Mesenchymal stem cell (in vitro differentiated cells and primary cell): ENCODE measurements at regions not wholly inside any gene's neighbourhood (a gene's known extent, or its start where the extent isn't known, plus 50 kb on each side); places are given as distances from the start of the nearest gene placed in this dataset.
A peak's percentile ranks its signal among the peaks of the same experiment; 100 is the strongest.

Experiments
- DNase-seq: peaks from one replicate; pipeline ENCODE4 v3.0.0-alpha.2; 2013
- H2AFZ ChIP-seq: one replicate; pipeline ENCODE4 v1.6.1; 2013; ENCODE audit warnings: low read depth, mild to moderate bottlenecking, control low read depth, inconsistent platforms, low read length, moderate library complexity
- H2AK5ac ChIP-seq: 2 replicates; pipeline ENCODE4 v1.6.1; 2013; ENCODE audit warnings: low read length, moderate library complexity, mild to moderate bottlenecking, inconsistent platforms; ENCODE audit not compliant: severe bottlenecking
- H2BK120ac ChIP-seq: one replicate; pipeline ENCODE4 v1.6.1; 2013; ENCODE audit warnings: low read depth, mild to moderate bottlenecking, inconsistent platforms, low read length, moderate library complexity
- H2BK12ac ChIP-seq, 2 experiments: one replicate each; pipeline ENCODE4 v1.6.1; 2013; ENCODE audit warnings: inconsistent platforms in 2 of 2, low read length in 2 of 2, mild to moderate bottlenecking in 2 of 2, moderate library complexity in 2 of 2, control low read depth in 1 of 2
- H2BK15ac ChIP-seq: one replicate; pipeline ENCODE4 v1.6.1; 2013; ENCODE audit warnings: mild to moderate bottlenecking, low read depth, inconsistent platforms; ENCODE audit not compliant: poor library complexity, severe bottlenecking
- H2BK5ac ChIP-seq: 2 replicates; pipeline ENCODE4 v1.6.1; 2013; ENCODE audit warnings: low read depth, mild to moderate bottlenecking, low read length, control low read depth, inconsistent platforms; ENCODE audit not compliant: poor library complexity, severe bottlenecking
- H3K14ac ChIP-seq, 2 experiments: one replicate each; pipeline ENCODE4 v1.6.1; 2013; ENCODE audit warnings: inconsistent platforms in 2 of 2, low read length in 2 of 2, control low read depth in 1 of 2, mild to moderate bottlenecking in 1 of 2, moderate library complexity in 1 of 2
- H3K18ac ChIP-seq, 2 experiments: one replicate each; pipeline ENCODE4 v1.6.1; 2013; ENCODE audit warnings: inconsistent platforms in 2 of 2, low read length in 2 of 2, control low read depth in 1 of 2, low read depth in 1 of 2, mild to moderate bottlenecking in 1 of 2
- H3K23ac ChIP-seq, 2 experiments: one replicate each; pipeline ENCODE4 v1.6.1; 2013; ENCODE audit warnings: inconsistent platforms in 2 of 2, low read length in 2 of 2, mild to moderate bottlenecking in 2 of 2, moderate library complexity in 2 of 2, control low read depth in 1 of 2
- H3K27ac ChIP-seq: 2 replicates; pipeline ENCODE4 v1.5.1; 2013; ENCODE audit warnings: mild to moderate bottlenecking, moderate library complexity, low read length, control low read depth, inconsistent platforms; ENCODE audit not compliant: poor library complexity, severe bottlenecking
- H3K27me3 ChIP-seq, 2 experiments: 2 replicates each; pipeline versions ENCODE4 v1.6.1 to v1.7.0; 2013; ENCODE audit warnings: low read length in 2 of 2, mild to moderate bottlenecking in 2 of 2, moderate library complexity in 2 of 2, control low read depth in 1 of 2, inconsistent platforms in 1 of 2; ENCODE audit not compliant: control insufficient read depth in 1 of 2, insufficient read depth in 1 of 2
- H3K36me3 ChIP-seq, 2 experiments: 2 replicates each; pipeline versions ENCODE4 v1.6.1 to v1.7.0; 2013; ENCODE audit warnings: low read length in 2 of 2, control low read depth in 1 of 2, inconsistent platforms in 1 of 2, low read depth in 1 of 2, mild to moderate bottlenecking in 1 of 2; ENCODE audit not compliant: insufficient read depth in 2 of 2, control insufficient read depth in 1 of 2
- H3K4ac ChIP-seq, 2 experiments: one replicate each; pipeline ENCODE4 v1.6.1; 2013; ENCODE audit warnings: inconsistent platforms in 2 of 2, low read length in 2 of 2, mild to moderate bottlenecking in 2 of 2, moderate library complexity in 2 of 2, control low read depth in 1 of 2, low read depth in 1 of 2
- H3K4me1 ChIP-seq: 2 replicates; pipeline ENCODE4 v1.6.1; 2013; ENCODE audit warnings: low read depth, low read length, control low read depth; ENCODE audit not compliant: control insufficient read depth, insufficient read depth
- H3K4me2 ChIP-seq: 2 replicates; pipeline ENCODE4 v1.6.1; 2013; ENCODE audit warnings: low read length, mild to moderate bottlenecking, inconsistent platforms; ENCODE audit not compliant: poor library complexity, severe bottlenecking
- H3K4me3 ChIP-seq, 2 experiments: 2 replicates each; pipeline versions ENCODE4 v1.5.1 to v1.7.0; 2013; ENCODE audit warnings: low read length in 2 of 2, mild to moderate bottlenecking in 2 of 2, control low read depth in 1 of 2, low read depth in 1 of 2; ENCODE audit not compliant: insufficient read depth in 1 of 2
- H3K79me1 ChIP-seq: replicated peaks from 2 replicates; pipeline ENCODE4 v1.6.1; 2013; ENCODE audit warnings: mild to moderate bottlenecking, control low read depth, low read length, inconsistent platforms; ENCODE audit not compliant: poor library complexity, severe bottlenecking
- H3K9ac ChIP-seq: 2 replicates; pipeline ENCODE4 v1.7.0; 2013; ENCODE audit warnings: mild to moderate bottlenecking, low read length, moderate library complexity
- H3K9me3 ChIP-seq: 2 replicates; pipeline ENCODE4 v1.7.0; 2013; ENCODE audit warnings: mild to moderate bottlenecking, low read length; ENCODE audit not compliant: control insufficient read depth
- H4K8ac ChIP-seq: one replicate; pipeline ENCODE4 v1.6.1; 2013; ENCODE audit warnings: inconsistent platforms, mild to moderate bottlenecking, low read length, moderate library complexity
- H4K91ac ChIP-seq: one replicate; pipeline ENCODE4 v1.6.1; 2013; ENCODE audit warnings: mild to moderate bottlenecking, low read length, inconsistent platforms
- WGBS: methylation state at CpG from one replicate; pipeline ENCODE4 v1.1.7; 2013; ENCODE audit warnings: mixed read lengths; 5-methylcytosine and 5-hydroxymethylcytosine counted together

DNA sequence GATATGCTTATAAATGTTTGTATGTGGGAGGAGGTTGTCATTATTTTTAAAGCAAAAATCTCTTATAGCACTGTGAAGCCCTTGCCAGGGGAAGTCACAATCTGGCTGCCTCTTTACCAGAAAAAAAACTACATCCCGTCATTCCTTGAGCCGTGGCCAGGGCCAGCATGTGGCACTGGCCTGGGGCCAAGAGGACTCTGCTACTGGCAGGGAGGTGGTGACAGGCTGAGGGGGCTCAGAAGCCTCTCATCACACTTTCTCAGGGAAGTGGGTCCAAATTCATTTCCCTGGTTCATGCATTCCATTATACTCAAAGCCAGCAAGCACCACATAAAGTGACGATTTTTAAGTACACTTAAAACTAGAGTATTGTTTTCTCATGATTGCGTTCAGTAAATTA, 457.3 kb downstream of the ZNF608 start:
- H3K14ac ChIP-seq, result no peak overlapping the region
- H2BK15ac ChIP-seq, result no peak overlapping the region
- H3K18ac ChIP-seq, result no peak overlapping the region
- no peak overlapping the region for H2BK120ac ChIP-seq
- no peaks in the 10 kb centered on the region for H3K36me3 ChIP-seq
- 97% methylated on average over 4 of the region's 4 CpGs for WGBS
- H3K27me3 ChIP-seq, result peaks cover 0 to 3% of the 10 kb centered on the region in 2 experiments
- DNase-seq, result no peak
- H4K8ac ChIP-seq, result no peak overlapping the region
- no peak overlapping the region for H3K4me3 ChIP-seq
- H2BK5ac ChIP-seq, result no peak overlapping the region
- no peak overlapping the region for H3K4ac ChIP-seq
- no peak overlapping the region for H2AFZ ChIP-seq
- no peak overlapping the region for H2AK5ac ChIP-seq
- H3K4me1 ChIP-seq, result no peaks in the 10 kb centered on the region
- no peaks in the 10 kb centered on the region for H3K79me1 ChIP-seq
- H4K91ac ChIP-seq, result no peak overlapping the region
- H3K4me2 ChIP-seq, result no peak overlapping the region
- H3K9ac ChIP-seq, result no peak overlapping the region
- H2BK12ac ChIP-seq, result no peak overlapping the region
- H3K9me3 ChIP-seq, result peaks cover 4% of the 10 kb centered on the region
- no peak overlapping the region for H3K27ac ChIP-seq
- no peak overlapping the region for H3K23ac ChIP-seq

DNA sequence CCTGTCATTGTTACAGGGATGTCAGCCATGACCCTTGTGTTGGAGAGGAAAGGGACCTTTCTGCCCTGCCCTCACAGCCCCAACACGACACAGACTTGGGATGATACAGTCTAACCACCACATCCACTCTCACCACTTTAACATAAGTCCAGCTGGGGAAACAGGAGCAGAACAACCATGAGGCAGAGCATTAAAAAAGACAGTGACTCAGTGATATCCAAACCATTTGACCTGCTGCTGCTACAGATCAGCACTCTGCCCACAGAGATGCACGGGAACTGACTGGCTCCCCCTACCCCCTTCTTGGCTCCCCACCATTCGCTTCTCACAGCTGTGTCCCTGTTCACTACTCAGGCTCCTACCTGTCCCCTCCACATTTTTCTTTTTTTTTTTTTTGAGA, 458.6 kb downstream of the ZNF608 start:
- H4K91ac ChIP-seq, result no peak overlapping the region
- 91% methylated on average over 2 of the region's 3 CpGs for WGBS

DNA sequence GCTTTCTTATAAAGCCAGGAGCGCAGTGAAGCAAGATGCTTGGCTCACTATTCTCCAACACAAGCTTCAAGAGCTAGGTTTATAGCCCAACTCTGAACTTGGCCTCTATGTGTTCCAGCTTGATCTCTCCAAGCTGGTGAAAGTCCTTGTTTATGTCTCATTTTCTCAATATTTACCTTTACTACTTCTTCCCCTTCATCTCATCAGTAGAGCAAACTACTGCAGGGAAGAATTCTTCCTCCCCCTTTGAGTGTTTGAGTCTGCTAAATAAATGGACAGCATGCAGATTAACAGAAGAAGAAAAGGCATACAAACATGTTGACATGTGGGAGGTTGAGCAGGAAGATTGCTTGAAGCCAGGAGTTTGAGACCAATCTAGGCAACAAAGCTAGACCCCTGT, 460.7 kb downstream of the ZNF608 start:
- Histone ChIP-seq H4K91ac (no peak overlapping the region), H3K4me1 (no peaks in the 10 kb centered on the region), H2BK15ac (no peak overlapping the region), H2BK5ac (no peak overlapping the region), H3K27ac (no peak overlapping the region), H2AFZ (no peak overlapping the region), H2AK5ac (no peak overlapping the region), H3K4me3 (no peak overlapping the region), H3K9ac (no peak overlapping the region), H3K4ac (no peak overlapping the region), H2BK12ac (no peak overlapping the region), H4K8ac (no peak overlapping the region), H3K14ac (no peak overlapping the region), H3K27me3 (peaks cover 0 to 3% of the 10 kb centered on the region in 2 experiments), H3K4me2 (no peak overlapping the region), H2BK120ac (no peak overlapping the region), H3K36me3 (no peaks in the 10 kb centered on the region), H3K18ac (no peak overlapping the region), H3K23ac (no peak overlapping the region), H3K9me3 (no peaks in the 10 kb centered on the region), H3K79me1 (no peaks in the 10 kb centered on the region)
- peak; percentile 64 for DNase-seq
- 83% methylated on average over 1 of the region's 1 CpG for WGBS

More for the DNA sequence above, 458.6 kb downstream of the ZNF608 start:
- H3K4me3 ChIP-seq, result no peak overlapping the region
- no peak overlapping the region for H2AK5ac ChIP-seq
- H3K27me3 ChIP-seq, result peaks cover 0 to 3% of the 10 kb centered on the region in 2 experiments
- H3K79me1 ChIP-seq, result no peaks in the 10 kb centered on the region
- no peak overlapping the region for H3K18ac ChIP-seq
- H3K14ac ChIP-seq, result no peak overlapping the region
- no peak for DNase-seq
- no peak overlapping the region for H2BK5ac ChIP-seq
- no peak overlapping the region for H3K27ac ChIP-seq
- no peak overlapping the region for H2BK15ac ChIP-seq
- no peak overlapping the region for H4K8ac ChIP-seq
- no peak overlapping the region for H3K4me2 ChIP-seq
- H2AFZ ChIP-seq, result no peak overlapping the region
- H3K4me1 ChIP-seq, result no peaks in the 10 kb centered on the region
- no peak overlapping the region for H3K4ac ChIP-seq
- H2BK12ac ChIP-seq, result peak overlapping the region in 1 of 2 experiments; percentile 33
- no peak overlapping the region for H3K23ac ChIP-seq
- H3K9me3 ChIP-seq, result no peaks in the 10 kb centered on the region
- no peak overlapping the region for H2BK120ac ChIP-seq
- H3K9ac ChIP-seq, result no peak overlapping the region
- no peaks in the 10 kb centered on the region for H3K36me3 ChIP-seq

DNA sequence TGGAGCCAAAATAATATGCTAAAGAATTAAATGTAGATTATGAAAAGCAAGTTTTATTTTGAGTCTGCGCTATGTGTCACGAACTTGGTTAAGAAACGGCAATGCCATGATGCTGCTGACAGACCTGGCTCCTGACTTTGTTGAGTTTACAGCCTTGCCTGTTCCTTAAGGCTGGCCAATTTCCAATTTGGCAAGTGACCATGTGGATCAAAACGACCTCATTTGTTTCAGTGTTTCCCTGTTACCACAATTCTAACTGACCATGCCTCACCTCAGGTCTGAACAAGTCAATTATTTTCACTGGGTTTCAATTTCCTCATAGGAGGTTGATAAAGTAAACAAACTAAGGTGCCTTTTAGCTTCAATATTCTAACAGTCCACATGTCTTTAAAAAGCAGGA, 461.4 kb downstream of the ZNF608 start:
- no peak for DNase-seq
- H2BK12ac ChIP-seq, result no peak overlapping the region
- no peak overlapping the region for H3K4me3 ChIP-seq
- H4K91ac ChIP-seq, result no peak overlapping the region
- no peak overlapping the region for H3K18ac ChIP-seq
- H2AK5ac ChIP-seq, result no peak overlapping the region
- no peak overlapping the region for H2AFZ ChIP-seq
- H3K79me1 ChIP-seq, result no peaks in the 10 kb centered on the region
- no peak overlapping the region for H3K23ac ChIP-seq
- no peak overlapping the region for H2BK120ac ChIP-seq
- no peaks in the 10 kb centered on the region for H3K36me3 ChIP-seq
- H3K4ac ChIP-seq, result no peak overlapping the region
- H3K4me1 ChIP-seq, result no peaks in the 10 kb centered on the region
- H3K9ac ChIP-seq, result no peak overlapping the region
- H3K4me2 ChIP-seq, result no peak overlapping the region
- H2BK5ac ChIP-seq, result no peak overlapping the region
- H3K27me3 ChIP-seq, result peaks cover 0 to 3% of the 10 kb centered on the region in 2 experiments
- H3K9me3 ChIP-seq, result no peaks in the 10 kb centered on the region
- no peak overlapping the region for H3K14ac ChIP-seq
- no peak overlapping the region for H2BK15ac ChIP-seq
- H3K27ac ChIP-seq, result no peak overlapping the region
- 97% methylated on average over 3 of the region's 4 CpGs for WGBS
- H4K8ac ChIP-seq, result no peak overlapping the region
